Stimulated activated CD4-positive, alpha-beta T cell treated with anti-CD3 and anti-CD28 coated beads, TNF-alpha, amount 100 ng/mL, for 24 hours (primary cell): ENCODE measurements at regions not wholly inside any gene's neighbourhood (a gene's known extent, or its start where the extent isn't known, plus 50 kb on each side); places are given as distances from the start of the nearest gene placed in this dataset.

ENCODE experiments used
- DNase-seq, 3 experiments: peaks; one replicate each; pipeline ENCODE4 v3.0.0-alpha.2; 2020; ENCODE audit warnings: low read depth in 3 of 3

DNA sequence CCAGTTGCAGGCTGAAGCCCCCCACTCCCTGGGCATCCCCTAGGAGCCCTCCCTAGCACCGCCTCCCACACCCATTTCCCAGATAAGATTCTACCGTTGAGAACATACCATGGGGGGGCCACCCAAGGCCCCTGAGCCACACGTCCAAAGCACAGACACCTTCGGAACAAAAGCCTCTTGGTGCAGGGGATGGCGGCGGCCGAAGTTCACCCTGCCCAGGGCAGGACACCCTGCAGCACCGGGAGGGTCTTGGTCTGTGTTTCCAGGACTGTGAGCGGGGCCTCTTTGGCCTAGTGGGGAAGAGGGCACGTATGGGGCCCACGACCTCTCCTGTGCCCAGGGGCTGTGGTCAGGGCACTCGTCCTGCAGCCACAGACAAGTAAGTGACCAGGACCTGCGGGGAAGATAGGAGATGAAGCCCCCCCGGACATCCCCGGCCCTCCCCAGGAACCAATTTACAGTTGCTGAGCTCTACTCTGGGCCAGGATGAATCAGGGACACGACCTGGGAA lies 154.3 kb upstream of the C14orf180 start:
- DNase-seq = no peak

DNA sequence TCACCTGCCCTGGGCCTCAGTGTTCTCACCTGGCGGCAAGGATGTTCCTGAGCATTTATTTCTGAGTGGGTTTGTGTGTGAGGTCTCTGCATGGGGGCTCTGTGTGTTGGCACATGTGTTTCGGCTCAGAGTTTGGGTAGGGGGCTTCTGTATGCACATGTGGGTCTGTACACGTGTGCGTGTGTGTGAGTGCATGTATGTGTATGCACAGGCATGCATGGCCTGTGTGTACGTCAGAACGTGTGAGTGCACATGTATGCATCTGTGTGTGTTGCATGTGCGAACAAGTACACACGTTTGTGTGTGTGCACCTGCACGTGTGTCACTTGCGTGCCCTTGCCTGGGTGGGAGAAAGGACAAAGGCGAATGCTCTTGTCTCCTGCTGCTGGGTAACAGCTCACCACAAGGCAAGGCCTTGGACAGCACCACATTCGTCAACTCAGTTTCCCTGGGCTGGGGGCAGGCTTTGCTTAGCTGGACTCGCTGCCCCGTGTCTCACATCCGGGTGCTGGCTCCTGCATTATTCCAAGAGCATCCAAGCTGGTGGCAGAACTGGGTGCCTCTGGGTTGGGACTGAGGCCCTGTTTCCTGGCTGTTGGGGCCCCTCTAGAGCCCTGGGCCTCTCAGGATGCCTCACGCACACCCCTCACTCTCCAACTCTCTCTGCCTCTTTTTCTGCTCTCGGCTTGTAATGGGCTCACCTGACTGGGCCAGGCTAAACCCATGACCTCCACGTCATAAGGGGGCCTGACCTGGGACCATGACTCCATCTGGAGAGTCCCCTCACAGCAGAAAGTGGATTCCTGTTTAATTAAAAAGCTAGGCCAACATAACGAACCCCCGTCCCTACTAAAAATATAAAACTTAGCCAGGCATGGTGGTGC lies 153.6 kb upstream of the C14orf180 start:
- no peak for DNase-seq

DNA sequence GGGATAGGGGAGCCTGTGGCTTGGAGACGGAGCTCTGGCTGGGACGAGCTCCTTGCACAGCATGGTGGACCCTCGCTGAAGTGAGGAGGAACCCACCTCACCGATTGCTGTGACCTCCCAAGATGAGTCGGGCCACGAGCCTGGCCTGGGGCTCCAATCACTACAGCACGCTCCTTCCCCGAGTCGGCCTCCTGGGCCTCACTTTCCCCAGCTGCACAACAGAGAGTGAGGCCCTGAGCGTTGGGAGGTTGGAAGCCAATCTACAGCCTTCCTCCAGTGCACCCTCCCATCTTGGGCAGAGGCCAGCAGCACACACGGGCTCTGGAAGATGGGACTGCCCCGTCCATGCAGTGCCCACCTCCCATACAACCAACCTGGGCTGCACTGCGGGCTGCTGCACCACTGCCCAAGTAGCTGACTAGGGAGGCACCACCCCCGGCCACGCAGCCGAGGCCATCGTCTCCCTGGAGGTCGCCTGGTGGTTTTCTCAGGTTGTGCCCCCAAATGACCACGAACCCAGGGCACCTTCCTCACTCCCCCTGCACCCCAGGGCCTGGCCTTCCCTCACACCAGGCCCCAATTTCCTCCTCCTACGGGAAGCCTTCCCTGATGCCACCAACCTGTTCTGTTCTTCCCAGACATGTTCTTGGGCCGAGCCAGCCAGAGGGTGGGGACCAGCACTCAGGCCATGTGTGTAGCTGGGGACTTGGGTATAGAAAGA lies 152.3 kb upstream of the C14orf180 start:
- DNase-seq = no peak

DNA sequence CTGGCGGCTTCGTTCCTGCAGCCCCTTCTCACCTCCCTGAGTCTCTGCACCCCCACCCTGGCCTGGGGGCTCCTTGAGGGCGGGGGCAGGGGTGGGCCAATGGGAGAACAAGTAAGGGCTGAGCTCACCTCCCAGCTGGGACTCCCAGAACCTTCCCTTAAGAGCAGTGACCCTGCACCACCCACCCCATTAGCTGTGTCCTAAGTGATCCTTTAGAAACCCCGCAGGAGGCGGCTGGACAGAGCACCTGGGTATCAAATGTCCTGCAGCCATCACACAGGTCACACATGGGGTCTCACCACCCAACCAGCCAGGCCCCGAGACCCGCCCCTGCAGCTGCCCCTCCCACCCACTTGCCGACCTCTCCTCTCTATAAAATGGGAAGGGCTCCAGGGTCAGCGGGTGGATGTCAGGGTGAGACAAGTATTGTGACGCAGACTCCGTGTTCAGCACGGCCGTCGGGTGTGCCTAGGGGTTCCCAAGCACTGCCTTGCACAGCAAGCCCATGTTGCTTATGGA lies 151.2 kb upstream of the C14orf180 start:
- no peak for DNase-seq

DNA sequence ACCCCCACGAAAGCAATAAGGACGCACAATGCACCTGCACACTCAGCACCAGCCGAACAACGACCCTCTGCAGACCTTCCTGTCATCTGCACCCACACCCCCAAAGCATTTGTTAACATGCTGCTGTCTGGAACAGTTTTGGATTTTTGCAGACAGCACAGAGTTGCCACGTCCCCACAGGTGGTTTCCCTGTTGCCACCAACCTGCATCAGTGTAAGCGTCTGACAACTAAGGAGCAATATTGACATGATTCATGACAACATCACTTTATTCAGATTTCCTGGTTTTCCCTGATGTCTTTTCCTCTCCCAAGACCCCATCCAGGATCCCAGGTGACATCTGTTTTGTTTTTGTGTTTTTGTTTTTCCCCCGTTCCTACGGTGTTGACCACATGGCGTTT lies 150.7 kb upstream of the C14orf180 start:
- DNase-seq = no peak

DNA sequence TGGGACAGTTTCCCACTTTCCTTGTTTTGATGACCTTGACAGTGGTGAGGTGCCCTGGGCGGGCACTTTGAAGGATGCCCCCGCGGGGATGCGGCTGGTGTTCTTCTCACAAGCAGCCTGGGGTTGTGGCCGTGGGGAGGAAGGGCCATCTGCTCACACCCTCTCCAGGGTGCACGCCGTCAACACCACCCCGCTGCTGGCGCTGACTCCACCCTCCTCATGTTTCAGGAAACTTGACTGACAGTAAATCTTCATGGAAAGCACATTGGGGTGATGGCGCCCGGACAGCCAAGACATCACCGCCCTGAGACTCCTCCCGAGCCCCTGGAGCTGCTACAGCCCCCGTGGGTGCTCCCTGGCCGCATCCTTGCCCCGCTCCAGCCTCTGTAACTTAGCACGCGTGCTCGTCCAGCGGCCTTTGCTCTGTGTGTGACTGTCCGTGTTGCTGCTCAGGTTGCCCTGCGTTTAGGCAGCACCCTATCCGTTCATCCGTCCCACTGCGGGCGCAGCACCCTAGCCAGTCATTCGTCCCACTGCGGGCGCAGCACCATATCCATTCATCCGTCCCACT lies 150.2 kb upstream of the C14orf180 start:
- no peak for DNase-seq

DNA sequence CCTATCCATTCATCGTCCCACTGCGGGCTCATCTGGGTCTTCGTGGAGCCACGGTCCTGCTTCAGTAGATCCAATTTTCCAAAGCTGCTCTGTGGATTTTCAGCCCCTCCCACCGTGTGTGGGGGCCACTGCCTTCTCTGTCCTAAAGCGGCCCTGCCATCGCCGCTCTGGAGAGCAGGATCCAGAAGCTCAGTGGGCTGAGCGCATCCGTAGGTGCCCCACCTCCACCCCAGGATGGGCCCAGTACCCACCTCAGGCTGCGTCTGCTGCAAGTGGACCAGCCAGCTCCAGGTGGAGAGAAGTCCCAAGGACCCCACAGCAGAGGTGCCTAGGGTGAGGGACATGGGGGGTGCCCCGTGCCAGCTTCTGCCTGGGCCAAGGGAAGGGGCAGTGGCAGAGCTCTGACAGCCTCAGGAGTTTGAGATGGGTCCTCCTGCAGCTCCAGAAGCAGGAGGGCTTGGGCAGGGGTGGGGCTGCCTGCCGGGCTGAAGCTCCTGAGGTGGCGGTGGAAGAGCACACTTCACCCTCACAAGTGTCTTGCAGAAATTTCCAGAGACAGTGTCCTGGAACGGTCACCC lies 148.1 kb upstream of the C14orf180 start:
- no peak for DNase-seq

DNA sequence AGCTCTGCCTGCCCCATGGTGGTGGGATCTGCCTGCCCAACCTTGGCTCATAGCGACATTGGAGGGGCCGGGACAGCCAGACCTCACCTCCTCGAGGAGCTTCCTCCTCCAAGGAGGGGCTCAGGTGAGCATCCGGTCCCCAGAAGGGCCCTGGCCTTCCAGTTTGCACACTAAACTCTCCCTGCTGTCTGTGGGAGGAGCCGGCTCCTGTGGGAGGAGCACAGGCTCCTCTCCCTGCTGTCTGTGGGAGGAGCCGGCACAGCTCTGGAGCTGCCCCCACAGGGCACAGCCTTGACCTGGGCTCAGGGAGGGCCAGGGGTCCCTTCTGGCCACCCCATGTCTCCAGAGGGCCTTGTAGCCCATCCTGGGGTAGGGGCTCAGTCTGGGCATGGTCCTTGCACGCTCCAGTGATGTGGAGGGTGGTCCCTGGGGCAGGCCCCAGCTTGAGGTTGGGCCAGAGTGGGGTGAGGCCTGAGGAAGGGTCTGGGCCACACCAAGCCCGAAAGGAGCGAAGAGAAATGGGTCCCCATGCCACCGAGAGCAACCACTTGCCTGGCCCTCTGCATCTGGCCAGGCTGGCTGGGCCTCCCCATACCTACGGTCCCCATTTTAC lies 147.5 kb upstream of the C14orf180 start:
- DNase-seq = no peak

DNA sequence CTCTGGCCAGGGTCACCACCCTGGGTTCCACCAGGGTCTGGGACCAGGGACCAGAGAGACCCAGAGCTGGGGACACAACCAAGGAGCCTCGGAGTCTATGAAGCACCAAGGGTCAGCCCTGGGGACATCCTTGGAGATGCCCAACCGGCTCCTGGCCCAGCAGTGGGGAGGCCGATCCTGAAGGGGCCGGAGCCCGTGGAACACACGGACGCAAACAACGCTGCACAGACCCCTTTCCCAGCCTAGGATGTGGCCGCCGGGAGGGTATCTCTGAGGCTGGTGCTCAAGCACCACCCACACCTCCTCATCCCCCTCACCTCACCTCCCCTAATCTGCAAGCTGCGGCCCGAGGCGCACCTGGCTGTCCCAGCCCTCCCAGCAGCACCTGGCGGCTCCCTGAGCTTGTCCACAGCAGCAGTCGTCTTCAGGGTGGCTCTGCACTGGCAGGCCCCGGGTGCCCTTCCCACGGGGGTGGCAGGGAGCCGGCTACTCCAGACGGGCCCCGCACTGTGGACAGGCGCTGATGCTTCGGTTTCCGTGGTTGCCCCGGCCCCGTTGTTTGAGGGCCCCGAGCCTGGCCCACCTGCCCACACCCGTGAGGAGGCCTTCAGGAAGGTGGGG lies 146.8 kb upstream of the C14orf180 start:
- no peak for DNase-seq

DNA sequence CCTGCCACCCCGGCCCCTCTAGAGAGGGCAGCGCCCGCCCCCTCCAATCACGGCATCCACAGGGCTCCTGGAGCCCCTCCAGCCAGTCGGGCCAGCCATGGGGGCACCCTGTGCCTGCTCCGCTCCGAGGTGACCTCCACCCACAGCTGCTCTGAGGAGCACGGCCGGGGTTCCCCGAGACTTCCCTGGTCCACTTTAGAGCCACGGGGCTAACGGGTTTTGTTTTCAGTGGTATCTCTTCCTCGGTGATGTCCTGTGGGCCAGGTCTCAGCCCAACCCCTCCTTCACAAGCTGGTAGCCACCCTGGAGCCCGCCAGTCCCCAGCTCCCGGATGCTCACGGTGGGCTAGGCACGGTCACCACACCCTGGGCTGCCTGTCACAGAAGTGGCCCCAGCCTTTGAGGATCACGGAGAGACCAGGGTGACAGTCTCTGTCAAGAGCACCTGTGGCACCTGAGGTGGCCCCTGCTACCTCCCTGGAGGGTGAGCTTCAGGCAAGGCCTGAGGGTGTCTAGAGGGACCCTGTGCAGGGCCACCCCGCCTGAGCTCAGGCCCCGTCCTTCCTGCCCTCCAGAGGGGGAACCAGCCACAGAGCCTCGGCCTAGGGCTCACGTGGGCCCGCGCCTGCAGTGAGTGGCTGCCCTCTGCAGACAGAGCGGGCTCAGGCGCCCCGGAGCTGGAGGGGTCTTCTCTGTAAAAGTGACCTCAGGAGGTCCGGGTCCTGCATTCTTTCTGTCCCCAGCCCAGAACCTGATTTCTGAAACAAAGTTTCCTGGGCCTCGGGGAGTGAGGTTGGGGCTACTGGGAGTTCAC lies 146.0 kb upstream of the C14orf180 start:
- DNase-seq = no peak

DNA sequence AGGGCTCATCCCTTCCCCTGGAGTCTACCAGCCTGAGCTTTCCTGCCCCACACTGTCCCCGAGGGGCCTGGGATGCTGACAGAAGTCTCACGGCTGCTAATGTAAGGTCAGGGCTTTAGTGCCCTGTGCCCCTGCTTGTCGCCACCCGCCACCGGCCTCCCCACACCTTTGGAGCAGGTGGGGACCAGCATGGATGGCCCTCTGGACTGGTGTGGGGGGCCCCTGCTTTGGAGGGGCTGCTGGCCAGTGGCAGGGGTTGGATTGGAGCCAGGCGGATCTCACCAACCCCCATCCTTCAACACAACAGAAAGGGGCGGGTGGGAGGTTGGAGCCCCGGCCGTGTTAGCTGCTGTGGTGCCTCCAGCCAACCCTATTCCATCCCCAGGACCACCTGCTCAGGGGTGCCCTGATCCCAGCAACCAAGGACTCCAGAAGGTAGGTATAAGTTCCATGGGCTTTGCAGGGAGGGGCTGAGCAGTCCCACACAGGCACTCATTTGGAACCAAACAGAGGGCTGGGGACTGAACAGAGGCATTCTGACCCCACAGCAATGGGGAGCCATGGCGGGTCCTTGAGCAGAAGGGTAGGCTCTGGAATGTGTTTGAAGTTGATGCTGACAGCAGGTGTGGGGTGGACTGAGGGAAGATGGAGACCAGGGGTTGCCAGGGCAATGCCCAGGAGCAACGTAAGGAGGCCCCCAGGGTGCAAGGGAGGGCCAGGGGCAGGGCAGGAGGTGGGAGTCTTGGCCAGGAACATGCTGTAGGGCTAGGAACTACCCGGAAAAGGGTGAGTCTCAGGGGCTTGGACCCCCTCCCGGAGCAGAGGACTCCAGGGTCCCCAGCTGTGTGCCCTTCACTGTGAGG lies 145.1 kb upstream of the C14orf180 start:
- no peak for DNase-seq

DNA sequence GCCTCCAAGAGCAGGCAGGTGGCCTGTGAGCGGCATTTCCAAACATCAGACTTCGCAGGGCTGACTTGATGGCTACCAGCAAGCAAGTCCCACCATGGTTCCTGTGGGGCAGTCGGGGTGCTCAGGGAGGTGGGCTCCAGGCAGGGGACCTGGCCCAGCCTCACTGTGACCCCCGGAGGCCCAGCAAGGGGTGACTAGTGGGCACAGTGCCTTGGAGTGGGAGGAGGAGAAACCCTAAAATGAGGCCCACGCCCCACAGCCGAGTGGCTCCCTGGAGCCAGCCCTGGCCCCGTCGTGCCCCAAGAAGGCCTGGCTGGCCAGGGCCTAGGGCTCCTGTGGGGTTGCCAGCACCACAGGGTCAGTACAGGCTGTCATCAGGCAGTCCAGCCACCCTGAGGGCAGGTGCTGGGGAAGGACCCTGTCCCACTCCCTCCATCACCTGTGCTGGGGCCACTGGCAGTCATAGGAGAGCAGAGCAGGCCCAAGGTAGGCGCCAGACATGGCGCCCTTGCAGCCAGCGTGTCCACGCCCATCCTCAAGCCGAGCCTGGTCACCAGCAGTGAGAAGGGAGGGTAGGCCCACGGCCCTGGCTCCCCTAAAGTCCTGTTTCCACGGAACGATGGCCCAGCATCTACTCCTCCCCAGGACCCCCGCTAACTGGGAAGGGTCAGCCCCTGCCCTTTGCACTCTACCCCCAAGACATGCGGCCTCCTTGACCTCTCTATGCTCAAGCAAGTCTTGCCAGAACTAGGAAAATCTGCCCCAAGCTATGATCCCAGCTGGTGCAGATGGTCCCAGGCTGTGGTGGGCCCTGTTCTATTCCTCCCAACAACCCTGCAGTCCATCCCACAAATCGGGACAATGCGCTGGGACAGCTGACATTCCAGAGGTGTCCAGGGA lies 144.2 kb upstream of the C14orf180 start:
- no peak for DNase-seq

DNA sequence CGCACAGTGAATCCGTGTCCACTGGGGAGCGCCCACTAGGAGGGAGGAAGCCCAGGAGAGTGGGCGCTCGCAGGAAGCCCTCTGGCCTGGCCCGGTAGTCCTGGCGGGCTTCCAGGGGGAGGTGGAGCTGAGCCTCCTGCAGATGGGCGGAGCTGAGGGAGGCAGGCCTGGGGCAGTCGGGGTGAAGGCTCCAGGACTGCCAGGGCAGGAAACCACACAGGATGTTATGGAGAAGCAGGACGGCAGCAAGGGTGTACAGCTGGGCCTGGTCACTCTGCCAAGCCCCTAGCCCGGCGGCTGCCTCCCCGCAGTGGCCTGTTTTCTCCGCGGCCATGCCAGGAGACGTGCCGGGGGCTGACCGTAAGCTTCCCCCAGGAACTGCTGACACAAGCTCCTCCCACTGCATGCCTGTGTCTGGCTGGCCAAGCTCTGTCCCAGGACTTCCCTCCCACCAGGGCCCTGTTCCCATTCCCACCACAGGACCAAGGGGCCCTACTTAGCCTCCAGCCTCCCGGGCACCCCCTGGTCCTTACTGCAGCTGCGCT lies 143.4 kb upstream of the C14orf180 start:
- DNase-seq = no peak

DNA sequence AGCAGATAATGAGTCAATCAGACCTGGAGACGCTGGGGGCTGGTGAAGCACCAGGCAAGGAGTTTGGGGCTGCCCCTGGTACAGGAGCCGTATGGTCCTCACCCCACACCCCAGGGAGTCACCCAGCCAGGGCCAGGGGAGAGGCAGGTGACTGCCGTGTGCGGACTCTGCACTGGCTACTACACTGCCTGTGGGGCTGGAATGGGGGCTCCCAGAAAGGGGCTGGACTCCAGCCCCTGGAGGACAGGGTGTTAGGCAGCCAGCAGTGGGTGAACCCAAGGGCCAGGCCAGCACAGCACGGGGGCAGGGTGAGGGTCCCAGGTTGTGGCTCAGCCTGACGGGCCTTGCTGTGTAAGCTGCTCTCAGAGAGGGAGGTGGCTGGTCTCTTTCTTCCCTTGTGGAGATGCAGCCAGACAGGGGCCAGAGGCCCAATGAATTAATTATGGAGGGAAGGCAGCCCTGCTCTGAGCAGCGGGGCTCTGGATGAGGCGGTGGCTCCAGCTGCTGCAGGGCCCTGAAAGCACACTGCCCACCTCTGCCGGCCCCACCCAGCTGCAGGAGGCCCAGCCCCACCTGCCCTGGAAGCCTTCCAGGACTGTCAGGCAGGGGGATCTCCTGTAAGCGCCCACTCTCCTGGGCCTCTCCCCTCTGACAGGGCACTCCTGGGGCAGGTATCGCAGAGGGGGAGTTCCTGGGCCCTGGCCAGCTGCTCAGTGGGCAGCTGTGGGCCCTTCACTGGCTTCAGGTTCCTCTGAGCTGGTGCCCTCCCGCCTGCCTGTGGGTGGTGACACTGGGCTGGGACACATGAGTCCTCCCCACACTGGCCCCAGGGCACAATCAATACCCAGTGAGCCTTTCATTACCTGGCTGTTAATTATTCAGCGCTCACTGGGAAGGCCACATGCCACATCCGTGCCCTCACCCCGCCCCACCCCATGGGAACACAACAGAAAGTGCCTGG lies 142.5 kb upstream of the C14orf180 start:
- no peak for DNase-seq

DNA sequence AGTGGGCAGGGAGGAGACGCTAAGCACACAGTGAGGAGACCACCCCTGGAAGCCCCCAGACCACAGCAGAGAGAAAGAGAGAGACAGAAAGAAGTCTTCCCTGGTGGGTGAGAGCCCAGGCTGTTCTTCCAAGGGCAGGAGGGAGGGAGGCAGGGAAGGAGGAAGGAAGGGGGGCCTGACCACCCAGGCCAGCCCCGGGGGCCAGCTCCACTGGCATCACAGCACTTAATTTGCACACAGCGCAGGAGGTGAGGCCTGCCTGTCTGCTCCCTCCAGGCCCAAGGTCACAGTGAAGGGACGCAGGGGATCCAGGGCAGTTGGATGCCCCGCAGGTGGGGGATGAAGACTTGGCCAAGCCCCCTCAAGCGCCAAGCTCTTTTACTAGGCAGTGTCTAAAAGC lies 141.9 kb upstream of the C14orf180 start:
- DNase-seq = no peak

DNA sequence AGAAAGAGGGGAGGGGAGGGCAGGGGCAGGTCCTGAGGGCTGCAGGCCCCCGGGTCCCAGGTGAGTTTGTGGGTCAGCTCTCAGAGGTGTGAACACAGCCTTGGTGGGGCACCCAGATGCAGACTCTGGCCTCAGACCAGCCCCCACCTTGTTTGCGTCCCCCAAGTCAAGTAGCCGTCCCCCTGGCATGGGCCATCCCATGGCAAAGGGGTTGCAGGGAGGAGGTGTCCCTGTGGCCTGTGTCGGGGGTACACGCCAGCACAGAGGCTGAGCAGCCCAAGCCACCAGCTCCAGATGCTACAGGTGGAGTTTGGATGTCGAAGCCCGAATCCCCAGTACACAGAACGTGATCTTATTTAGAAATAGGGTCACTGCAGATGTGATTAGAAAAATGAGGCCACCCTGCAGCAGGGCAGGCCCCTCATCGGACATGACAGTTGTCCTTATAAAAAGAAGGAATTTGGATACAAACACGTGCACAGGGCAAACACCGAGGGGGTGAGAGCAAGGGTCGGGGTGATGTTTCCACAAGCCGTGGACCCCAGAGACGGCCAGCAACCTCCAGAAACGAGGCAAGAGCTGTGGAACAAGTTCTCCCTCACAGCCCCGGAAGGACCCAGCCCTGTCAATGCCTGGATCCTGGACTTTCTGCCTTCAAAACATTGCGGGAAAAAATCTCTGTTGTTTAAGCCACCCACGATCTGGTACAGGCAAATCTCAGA lies 141.2 kb upstream of the C14orf180 start:
- no peak for DNase-seq
